GM13976 (cell line): ENCODE measurements at regions not wholly inside any gene's neighbourhood (a gene's known extent, or its start where the extent isn't known, plus 50 kb on each side); places are given as distances from the start of the nearest gene placed in this dataset.

Experiments used
- DNase-seq: peaks from one replicate; pipeline ENCODE4 v3.0.0; 2012; ENCODE audit warnings: low spot score
- CTCF ChIP-seq: IDR thresholded peaks from 2 replicates; pipeline ENCODE4 v1.5.1; 2012; ENCODE audit warnings: borderline replicate concordance, mild to moderate bottlenecking; ENCODE audit not compliant: insufficient read depth; ENCODE audit errors: extremely low read depth, missing control alignments, control extremely low read depth
- in situ Hi-C: fragments of 300-500 bp; cut with MboI; formaldehyde crosslinking; loops from one replicate; pipeline ENCODE4 v1.12.0; 2022; ENCODE audit warnings: low sequenced_read_pairs, mixed read lengths, inconsistent platforms; ENCODE audit not compliant: unreplicated experiment

- TF ChIP-seq CTCF = no peak
- in situ Hi-C loops = no loop called here
- DNase-seq = no peak
Measured at GRCh38 chr15:45891766-45892165, 256.9 kb downstream of the SQOR start.

GRCh38 chr15:45892182-45892581 is 257.4 kb downstream of the SQOR start:
- no peak for DNase-seq
- in situ Hi-C loops = no loop called here
- TF ChIP-seq CTCF = no peak

GRCh38 chr15:45903283-45903682 is 268.5 kb downstream of the SQOR start:
- no peak for DNase-seq
- no peak for TF ChIP-seq CTCF
- in situ Hi-C loops = no loop called here

GRCh38 chr15:45904019-45904418 is 269.2 kb downstream of the SQOR start:
- no peak for TF ChIP-seq CTCF
- in situ Hi-C loops = no loop called here
- DNase-seq = no peak

GRCh38 chr15:45906230-45906629 is 271.4 kb downstream of the SQOR start:
- in situ Hi-C loops = no loop called here
- no peak for DNase-seq
- TF ChIP-seq CTCF = no peak

- in situ Hi-C loops = no loop called here
- TF ChIP-seq CTCF = no peak
- DNase-seq = no peak
Measured at GRCh38 chr15:45910671-45911070, 275.8 kb downstream of the SQOR start.

- in situ Hi-C loops = no loop called here
- DNase-seq = no peak
- no peak for TF ChIP-seq CTCF
Measured at GRCh38 chr15:45913451-45913850, 278.6 kb downstream of the SQOR start.
